H1 (cell line): ENCODE measurements at regions not wholly inside any gene's neighbourhood (a gene's known extent, or its start where the extent isn't known, plus 50 kb on each side); places are given as distances from the start of the nearest gene placed in this dataset.

Experiments
- CTCF ChIA-PET: fragments of 300-600 bp; sonication (Branson Sonifier 250); formaldehyde crosslinking; loops from one replicate; lab custom pipeline; 2021; ENCODE audit not compliant: partially characterized antibody; lab: Charles Lee
- POLR2A ChIA-PET: fragments of 300-600 bp; sonication (Branson Sonifier 250); formaldehyde crosslinking; loops from one replicate; lab custom pipeline; 2021; ENCODE audit warnings: inconsistent platforms; ENCODE audit not compliant: partially characterized antibody; lab: Charles Lee
- DNase-seq, 2 experiments: peaks; one replicate each; pipeline versions ENCODE4 v3.0.0 to v3.0.0-alpha.2; 2010 to 2022; ENCODE audit warnings: low spot score in 2 of 2, low read depth in 1 of 2, mixed read lengths in 1 of 2
- FAIRE-seq: peaks from 2 replicates; lab custom pipeline; 2011; peaks lifted over from hg19 to GRCh38; lab: Jason Lieb, UNC
- H2AFZ ChIP-seq: 2 replicates; pipeline ENCODE4 v1.8.1; 2012; ENCODE audit warnings: low read length, inconsistent platforms
- H2AK5ac ChIP-seq: 2 replicates; pipeline ENCODE4 v1.6.1; 2013; ENCODE audit warnings: low read depth, low read length
- H2BK120ac ChIP-seq: replicated peaks from 2 replicates; pipeline ENCODE3; 2013; ENCODE audit warnings: low read depth, low read length, inconsistent platforms
- H2BK12ac ChIP-seq: 2 replicates; pipeline ENCODE4 v1.6.1; 2013; ENCODE audit warnings: low read depth, low read length
- H2BK15ac ChIP-seq: 2 replicates; pipeline ENCODE4 v1.6.1; 2013; ENCODE audit warnings: low read length
- H2BK20ac ChIP-seq: 2 replicates; pipeline ENCODE4 v1.6.1; 2013; ENCODE audit warnings: low read length
- H2BK5ac ChIP-seq: 2 replicates; pipeline ENCODE4 v1.6.1; 2013; ENCODE audit warnings: low read depth, low read length
- H3K14ac ChIP-seq: 2 replicates; pipeline ENCODE4 v1.6.1; 2013; ENCODE audit warnings: inconsistent platforms; ENCODE audit not compliant: insufficient read length
- H3K18ac ChIP-seq: 2 replicates; pipeline ENCODE4 v1.6.1; 2013; ENCODE audit warnings: low read length; ENCODE audit errors: extremely low read depth
- H3K23ac ChIP-seq: 2 replicates; pipeline ENCODE4 v1.6.1; 2013; ENCODE audit warnings: inconsistent platforms; ENCODE audit not compliant: insufficient read length
- H3K23me2 ChIP-seq: 2 replicates; pipeline ENCODE4 v1.6.1; 2013; ENCODE audit warnings: low read depth, low read length
- H3K27ac ChIP-seq: 2 replicates; pipeline ENCODE4 v1.6.1; 2011; ENCODE audit warnings: low read depth, low read length, inconsistent platforms
- H3K27me3 ChIP-seq, 4 experiments: replicated peaks in 1 of 4; 1 replicate in 1 of 4; 2 replicates in 3 of 4; pipeline versions ENCODE4 v1.6.1 to v1.8.1; 2011 to 2013; ENCODE audit warnings: low read length in 3 of 4, mild to moderate bottlenecking in 3 of 4, inconsistent platforms in 2 of 4, mixed read lengths in 2 of 4, moderate library complexity in 1 of 4; ENCODE audit not compliant: control insufficient read depth in 3 of 4, insufficient read depth in 3 of 4; ENCODE audit errors: extremely low read depth in 1 of 4
- H3K36me3 ChIP-seq, 4 experiments: 2 replicates each; pipeline versions ENCODE4 v1.6.1 to v1.8.1; 2011 to 2013; ENCODE audit warnings: mild to moderate bottlenecking in 4 of 4, low read length in 3 of 4, moderate library complexity in 2 of 4, control low read depth in 1 of 4, inconsistent platforms in 1 of 4; ENCODE audit not compliant: insufficient read depth in 4 of 4, control insufficient read depth in 2 of 4
- H3K4ac ChIP-seq: replicated peaks from 2 replicates; pipeline ENCODE3; 2013; ENCODE audit warnings: low read length, low read depth, mixed read lengths, inconsistent platforms; ENCODE audit not compliant: insufficient read length
- H3K4me1 ChIP-seq, 4 experiments: replicated peaks in 1 of 4; 1 replicate in 1 of 4; 2 replicates in 3 of 4; pipeline versions ENCODE4 v1.6.1 to v1.8.1; 2011 to 2013; ENCODE audit warnings: low read length in 3 of 4, inconsistent platforms in 2 of 4, mixed read lengths in 1 of 4; ENCODE audit not compliant: insufficient read depth in 4 of 4, control insufficient read depth in 3 of 4
- H3K4me2 ChIP-seq, 2 experiments: 2 replicates each; pipeline versions ENCODE4 v1.6.1 to v1.8.1; 2011 to 2013; ENCODE audit warnings: low read depth in 2 of 2, low read length in 2 of 2, control low read depth in 1 of 2, inconsistent platforms in 1 of 2, mild to moderate bottlenecking in 1 of 2; ENCODE audit not compliant: insufficient read depth in 1 of 2
- H3K4me3 ChIP-seq, 4 experiments: fragments of 200-600, 300-600 bp in 1 of 4; sonication (generic), shearing (Covaris generic), sonication (Bioruptor Twin) in 1 of 4; 2 replicates each; pipeline versions ENCODE4 v1.5.1 to v1.8.1; 2011 to 2016; ENCODE audit warnings: low read length in 4 of 4, low read depth in 3 of 4, control low read depth in 2 of 4, inconsistent platforms in 2 of 4, mild to moderate bottlenecking in 2 of 4, mixed read lengths in 1 of 4, moderate library complexity in 1 of 4; ENCODE audit not compliant: insufficient read depth in 2 of 4; ENCODE audit errors: extremely low read depth in 1 of 4
- H3K56ac ChIP-seq: replicated peaks from 2 replicates; pipeline ENCODE3; 2013; ENCODE audit warnings: low read depth, mild to moderate bottlenecking, mixed read lengths, low read length, inconsistent platforms; ENCODE audit not compliant: insufficient read length
- H3K79me1 ChIP-seq: 2 replicates; pipeline ENCODE4 v1.6.1; 2013; ENCODE audit warnings: low read depth, low read length, control low read depth
- H3K79me2 ChIP-seq, 2 experiments: 2 replicates each; pipeline versions ENCODE4 v1.6.1 to v1.8.1; 2012 to 2013; ENCODE audit warnings: low read length in 2 of 2, mild to moderate bottlenecking in 2 of 2, inconsistent platforms in 1 of 2; ENCODE audit not compliant: insufficient read depth in 2 of 2, control insufficient read depth in 1 of 2
- H3K9ac ChIP-seq, 4 experiments: replicated peaks in 1 of 4; 1 replicate in 1 of 4; 2 replicates in 3 of 4; pipeline versions ENCODE4 v1.6.1 to v1.8.1; 2011 to 2013; ENCODE audit warnings: low read depth in 3 of 4, low read length in 3 of 4, control low read depth in 2 of 4, mild to moderate bottlenecking in 2 of 4, moderate library complexity in 2 of 4, inconsistent platforms in 1 of 4; ENCODE audit errors: extremely low read depth in 1 of 4
- H3K9me3 ChIP-seq, 2 experiments: 2 replicates each; pipeline versions ENCODE4 v1.6.1 to v1.8.1; 2012 to 2013; ENCODE audit warnings: mild to moderate bottlenecking in 2 of 2, moderate library complexity in 2 of 2, control low read depth in 1 of 2, inconsistent platforms in 1 of 2, low read depth in 1 of 2, low read length in 1 of 2, mixed read lengths in 1 of 2; ENCODE audit not compliant: insufficient read depth in 2 of 2
- H4K20me1 ChIP-seq, 2 experiments: replicated peaks in 1 of 2; 2 replicates each; pipeline versions ENCODE3 to v1.8.1; 2011 to 2013; ENCODE audit warnings: inconsistent platforms in 2 of 2, low read length in 2 of 2, mild to moderate bottlenecking in 1 of 2; ENCODE audit not compliant: insufficient read depth in 2 of 2, control insufficient read depth in 1 of 2
- H4K5ac ChIP-seq: 2 replicates; pipeline ENCODE4 v1.6.1; 2013; ENCODE audit warnings: low read length, low read depth, mixed read lengths, inconsistent platforms; ENCODE audit not compliant: insufficient read length
- H4K8ac ChIP-seq: 2 replicates; pipeline ENCODE4 v1.8.0; 2013; ENCODE audit warnings: mild to moderate bottlenecking, moderate library complexity, low read length, inconsistent platforms; ENCODE audit not compliant: insufficient read depth; ENCODE audit errors: extremely low read depth
- H4K91ac ChIP-seq: replicated peaks from 2 replicates; pipeline ENCODE3; 2013; ENCODE audit warnings: low read length, mixed read lengths, inconsistent platforms; ENCODE audit not compliant: insufficient read length
- ATF3 ChIP-seq: IDR thresholded peaks from 2 replicates; pipeline ENCODE4 v1.6.1; 2011; ENCODE audit warnings: low read depth, mild to moderate bottlenecking, low read length; ENCODE audit not compliant: insufficient read depth
- BRCA1 ChIP-seq: IDR thresholded peaks from 2 replicates; pipeline ENCODE4 v1.6.1; 2012; ENCODE audit warnings: low read depth, low read length, improper control_type of control experiment
- CTBP2 ChIP-seq: IDR thresholded peaks from 2 replicates; pipeline ENCODE4 v1.7.0; 2011; ENCODE audit warnings: borderline replicate concordance, mild to moderate bottlenecking, moderate library complexity, mixed read lengths, low read length; ENCODE audit not compliant: insufficient read depth, insufficient read length
- EGR1 ChIP-seq: IDR thresholded peaks from 2 replicates; pipeline ENCODE4 v1.6.1; 2011; ENCODE audit warnings: low read depth, low read length, borderline replicate concordance
- MAFK ChIP-seq: IDR thresholded peaks from 2 replicates; pipeline ENCODE4 v1.6.1; 2012; ENCODE audit warnings: low read depth, mild to moderate bottlenecking, improper control_type of control experiment, low read length
- NANOG ChIP-seq: IDR thresholded peaks from 2 replicates; pipeline ENCODE4 v1.6.1; 2011; ENCODE audit warnings: low read length, low read depth, mild to moderate bottlenecking, inconsistent platforms; ENCODE audit not compliant: insufficient read depth, poor library complexity, severe bottlenecking
- RBBP5 ChIP-seq: IDR thresholded peaks from 2 replicates; pipeline ENCODE4 v1.7.1; 2012; ENCODE audit warnings: low read depth, mild to moderate bottlenecking, inconsistent platforms, low read length, moderate library complexity, borderline replicate concordance
- USF2 ChIP-seq: IDR thresholded peaks from 2 replicates; pipeline ENCODE4 v1.6.1; 2011; ENCODE audit warnings: low read length, improper control_type of control experiment
- WGBS, 2 experiments: shearing (Covaris generic) in 1 of 2; methylation state at CpG; one replicate each; pipeline versions ENCODE4 v1.1.6 to v1.1.7; 2013 to 2015; ENCODE audit warnings: low lambda C conversion rate in 2 of 2, mixed read lengths in 2 of 2, inconsistent platforms in 1 of 2, low coverage in 1 of 2, missing lambda C conversion rate in 1 of 2; ENCODE audit not compliant: insufficient replicate concordance in 2 of 2, insufficient coverage in 1 of 2, insufficient read length in 1 of 2; ENCODE audit errors: extremely low coverage in 1 of 2, missing lambda C conversion rate in 1 of 2; 5-methylcytosine and 5-hydroxymethylcytosine counted together

- CTCF ChIA-PET, result interaction anchor here (0.6 to 1.4 kb wide), 3 partner anchors 32 to 172 kb away, joined by 3 read pairs; no protein-coding TSS in a partner anchor
- Histone ChIP-seq H2AFZ (no peak overlapping the region), H4K8ac (no peak overlapping the region), H3K23ac (no peak overlapping the region), H3K79me1 (no peaks in the 10 kb centered on the region), H2BK20ac (no peak overlapping the region), H3K27me3 (no peaks in the 10 kb centered on the region), H2AK5ac (no peak overlapping the region), H3K36me3 (no peaks in the 10 kb centered on the region), H3K4me3 (no peak overlapping the region), H3K4ac (no peak overlapping the region), H3K4me1 (no peaks in the 10 kb centered on the region)
- 95% methylated on average over 4 of the region's 4 CpGs; no CpG with 5 or more reads in 1 of the 2 experiments for WGBS, 2 experiments
- DNase-seq (no peak), FAIRE-seq (no peak)
- no peak for TF ChIP-seq RBBP5
- TF ChIP-seq USF2, result no peak
- TF ChIP-seq MAFK, result no peak
- no peak for TF ChIP-seq NANOG
- no peak for TF ChIP-seq BRCA1
- TF ChIP-seq ATF3, result no peak
- no peak for TF ChIP-seq EGR1
- TF ChIP-seq CTBP2, result no peak
- TF ChIP-seq, all 59 proteins: peak for 0
- Histone ChIP-seq H2BK120ac (no peak overlapping the region), H2BK12ac (no peak overlapping the region), H3K79me2 (no peaks in the 10 kb centered on the region), H4K91ac (no peak overlapping the region), H3K4me2 (no peak overlapping the region), H3K23me2 (no peaks in the 10 kb centered on the region), H4K20me1 (no peaks in the 10 kb centered on the region), H3K18ac (no peak overlapping the region), H3K56ac (no peak overlapping the region), H3K9ac (no peak overlapping the region), H3K9me3 (no peaks in the 10 kb centered on the region), H3K27ac (no peak overlapping the region), H3K14ac (no peak overlapping the region), H2BK5ac (no peak overlapping the region), H2BK15ac (no peak overlapping the region), H4K5ac (no peak overlapping the region)
- POLR2A ChIA-PET, result no interaction called here
Observed at GRCh38 chr6:113457198-113457597, 399.9 kb upstream of the MARCKS start.
